Smooth muscle cell (in vitro differentiated cells): ENCODE measurements at regions not wholly inside any gene's neighbourhood (a gene's known extent, or its start where the extent isn't known, plus 50 kb on each side); places are given as distances from the start of the nearest gene placed in this dataset.
"Not testable (repeated sequence)": the region's sequence is repeated elsewhere in the genome, so short reads cannot be mapped to it uniquely, and the experiment has no call there.

Source experiments
- DNase-seq: peaks from one replicate; lab custom pipeline; 2025; ENCODE audit not compliant: unreplicated experiment; lab: John Stamatoyannopoulos, UW
- H2AFZ ChIP-seq: fragments of 200-600 bp; sonication (generic); 2 replicates; pipeline ENCODE4 v1.6.0; 2016; ENCODE audit warnings: antibody characterized with exemption, low read depth, mild to moderate bottlenecking
- H3F3A ChIP-seq: fragments of 200-600 bp; sonication (generic); 2 replicates; pipeline ENCODE4 v1.6.0; 2017; ENCODE audit warnings: antibody characterized with exemption, low read depth
- H3K27ac ChIP-seq: fragments of 200-600 bp; sonication (generic); 2 replicates; pipeline ENCODE4 v1.5.1; 2016; ENCODE audit warnings: low read depth, mild to moderate bottlenecking
- H3K27me3 ChIP-seq: fragments of 200-600 bp; sonication (generic); 2 replicates; pipeline ENCODE4 v1.6.1; 2016; ENCODE audit warnings: low read depth, mild to moderate bottlenecking
- H3K36me3 ChIP-seq: fragments of 200-600 bp; sonication (generic); 2 replicates; pipeline ENCODE4 v1.5.1; 2016; ENCODE audit warnings: low read depth
- H3K4me1 ChIP-seq: fragments of 200-600 bp; sonication (generic); 2 replicates; pipeline ENCODE4 v1.5.1; 2016; ENCODE audit warnings: low read depth
- H3K4me2 ChIP-seq: fragments of 200-600 bp; sonication (generic); 2 replicates; pipeline ENCODE4 v1.6.0; 2016; ENCODE audit warnings: mild to moderate bottlenecking
- H3K4me3 ChIP-seq: fragments of 200-600 bp; sonication (generic); 2 replicates; pipeline ENCODE4 v1.5.1; 2016; ENCODE audit warnings: mild to moderate bottlenecking
- H3K79me2 ChIP-seq: fragments of 200-600 bp; sonication (generic); 2 replicates; pipeline ENCODE4 v1.6.0; 2016; ENCODE audit warnings: low read depth, mild to moderate bottlenecking
- H3K9ac ChIP-seq: fragments of 200-600 bp; sonication (generic); 2 replicates; pipeline ENCODE4 v1.6.0; 2016; ENCODE audit warnings: low read depth
- H3K9me3 ChIP-seq: fragments of 200-600 bp; sonication (generic); replicated peaks from 2 replicates; pipeline ENCODE4 v1.5.1; 2016; ENCODE audit warnings: low read depth
- H4K20me1 ChIP-seq: fragments of 200-600 bp; sonication (generic); 2 replicates; pipeline ENCODE4 v1.6.0; 2016; ENCODE audit warnings: low read depth
- WGBS: methylation state at CpG from one replicate; pipeline ENCODE4 v1.1.7; 2016; ENCODE audit warnings: low lambda C conversion rate; 5-methylcytosine and 5-hydroxymethylcytosine counted together
- TF ChIP-seq, protein P1 (sequence below): fragments of 200-600 bp; sonication (generic); IDR thresholded peaks from 2 replicates; pipeline ENCODE4 v1.5.1; 2017; ENCODE audit warnings: borderline replicate concordance, mild to moderate bottlenecking, antibody characterized with exemption; ENCODE audit not compliant: insufficient read depth, poor library complexity, severe bottlenecking

GRCh38 chr13:50425772-50426171 is 410.5 kb downstream of the KCNRG start:
- Histone ChIP-seq H3K36me3 (no peaks in the 10 kb centered on the region), H3K4me3 (no peak overlapping the region), H3K27me3 (no peaks in the 10 kb centered on the region), H4K20me1 (no peaks in the 10 kb centered on the region), H2AFZ (no peak overlapping the region), H3F3A (no peaks in the 10 kb centered on the region), H3K9ac (no peak overlapping the region), H3K9me3 (no peaks in the 10 kb centered on the region), H3K79me2 (no peaks in the 10 kb centered on the region), H3K4me2 (no peak overlapping the region), H3K27ac (no peak overlapping the region), H3K4me1 (no peaks in the 10 kb centered on the region)
- TF ChIP-seq, protein P1, sequence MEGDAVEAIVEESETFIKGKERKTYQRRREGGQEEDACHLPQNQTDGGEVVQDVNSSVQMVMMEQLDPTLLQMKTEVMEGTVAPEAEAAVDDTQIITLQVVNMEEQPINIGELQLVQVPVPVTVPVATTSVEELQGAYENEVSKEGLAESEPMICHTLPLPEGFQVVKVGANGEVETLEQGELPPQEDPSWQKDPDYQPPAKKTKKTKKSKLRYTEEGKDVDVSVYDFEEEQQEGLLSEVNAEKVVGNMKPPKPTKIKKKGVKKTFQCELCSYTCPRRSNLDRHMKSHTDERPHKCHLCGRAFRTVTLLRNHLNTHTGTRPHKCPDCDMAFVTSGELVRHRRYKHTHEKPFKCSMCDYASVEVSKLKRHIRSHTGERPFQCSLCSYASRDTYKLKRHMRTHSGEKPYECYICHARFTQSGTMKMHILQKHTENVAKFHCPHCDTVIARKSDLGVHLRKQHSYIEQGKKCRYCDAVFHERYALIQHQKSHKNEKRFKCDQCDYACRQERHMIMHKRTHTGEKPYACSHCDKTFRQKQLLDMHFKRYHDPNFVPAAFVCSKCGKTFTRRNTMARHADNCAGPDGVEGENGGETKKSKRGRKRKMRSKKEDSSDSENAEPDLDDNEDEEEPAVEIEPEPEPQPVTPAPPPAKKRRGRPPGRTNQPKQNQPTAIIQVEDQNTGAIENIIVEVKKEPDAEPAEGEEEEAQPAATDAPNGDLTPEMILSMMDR, result no peak
- DNase-seq, result no peak

- Histone ChIP-seq H3K27me3 (no peaks in the 10 kb centered on the region), H3K9ac (no peak overlapping the region), H3K36me3 (no peaks in the 10 kb centered on the region), H3F3A (no peaks in the 10 kb centered on the region), H3K9me3 (no peaks in the 10 kb centered on the region), H4K20me1 (no peaks in the 10 kb centered on the region), H2AFZ (no peak overlapping the region), H3K4me2 (no peak overlapping the region), H3K79me2 (no peaks in the 10 kb centered on the region), H3K4me3 (no peak overlapping the region), H3K27ac (no peak overlapping the region), H3K4me1 (no peaks in the 10 kb centered on the region)
- DNase-seq, result no peak
- TF ChIP-seq, protein P1, result no peak
These were observed 411.7 kb downstream of the KCNRG start for GRCh38 chr13:50426927-50427326.

DNA sequence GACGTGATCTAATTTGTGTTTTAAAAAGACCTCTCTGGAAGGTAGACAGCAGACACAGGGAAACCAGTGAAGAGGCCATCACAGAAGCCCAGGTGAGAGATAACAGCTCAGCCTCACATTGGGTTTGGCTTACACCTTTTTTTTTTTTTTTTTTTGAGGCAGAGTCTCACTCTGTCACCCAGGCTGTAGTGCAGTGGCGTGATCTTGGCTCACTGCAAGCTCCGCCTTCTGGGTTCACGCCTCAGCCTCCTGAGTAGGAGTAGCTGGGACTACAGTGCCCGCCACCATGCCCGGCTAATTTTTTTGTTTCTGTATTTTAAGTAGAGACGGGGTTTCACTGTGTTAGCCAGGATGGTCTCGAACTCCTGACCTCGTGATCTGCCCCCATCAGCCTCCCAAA is 412.3 kb downstream of the KCNRG start:
- H3K36me3 ChIP-seq, H3K9ac ChIP-seq, H3K4me2 ChIP-seq, DNase-seq, H2AFZ ChIP-seq, H3K27ac ChIP-seq, H3K4me3 ChIP-seq, H4K20me1 ChIP-seq, H3K27me3 ChIP-seq, H3K9me3 ChIP-seq, H3K4me1 ChIP-seq, H3F3A ChIP-seq, H3K79me2 ChIP-seq: not testable (repeated sequence)
- 98% methylated on average over 9 of the region's 9 CpGs for WGBS

DNA sequence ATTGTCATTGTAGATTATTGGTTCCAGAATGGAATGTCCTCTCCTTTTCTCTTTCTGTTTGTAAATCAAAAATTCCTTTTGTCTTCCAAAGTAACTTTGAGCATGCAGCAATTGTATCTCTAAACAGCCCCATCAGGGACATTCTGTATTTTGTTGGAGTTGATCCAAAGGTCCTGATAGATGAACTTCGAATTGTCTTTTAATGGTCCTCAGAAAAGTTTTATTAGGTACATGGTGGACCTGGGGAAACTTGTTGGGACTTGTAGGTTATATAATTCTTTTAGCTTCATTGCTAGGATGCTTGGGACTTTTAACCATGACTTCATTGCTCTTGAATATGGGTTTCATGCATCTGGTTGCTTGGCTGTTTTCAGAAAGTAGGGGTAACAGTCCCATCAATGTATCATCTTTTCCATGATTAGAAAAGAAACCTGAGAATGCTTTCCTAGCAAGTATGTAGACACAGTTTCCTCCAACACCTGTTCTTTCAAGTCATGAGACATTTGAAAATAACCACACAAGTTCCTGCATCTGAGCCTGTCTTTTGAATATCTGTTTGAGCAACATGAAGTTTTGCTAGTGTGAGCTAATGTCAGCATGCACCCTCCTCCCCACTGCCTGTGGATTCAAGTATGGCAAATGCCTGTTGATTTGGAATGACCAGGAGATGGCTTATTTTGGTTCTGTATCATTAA is 413.1 kb downstream of the KCNRG start:
- Histone ChIP-seq H3K27me3 (no peaks in the 10 kb centered on the region), H3K9me3 (no peaks in the 10 kb centered on the region), H3K27ac (no peak overlapping the region), H3F3A (peaks cover under 1% of the 10 kb centered on the region), H3K4me2 (no peak overlapping the region), H3K9ac (no peak overlapping the region), H3K4me1 (no peaks in the 10 kb centered on the region), H4K20me1 (no peaks in the 10 kb centered on the region), H3K79me2 (no peaks in the 10 kb centered on the region), H2AFZ (no peak overlapping the region), H3K4me3 (no peak overlapping the region), H3K36me3 (no peaks in the 10 kb centered on the region)
- no peak for DNase-seq
- TF ChIP-seq, protein P1, result no peak
- 88% methylated on average over 1 of the region's 1 CpG for WGBS
